ES-I3 (cell line): ENCODE measurements at regions not wholly inside any gene's neighbourhood (a gene's known extent, or its start where the extent isn't known, plus 50 kb on each side); places are given as distances from the start of the nearest gene placed in this dataset.

Experiments
- H3K36me3 ChIP-seq: 2 replicates; pipeline ENCODE4 v1.6.1; 2013; ENCODE audit warnings: mild to moderate bottlenecking, low read length, control low read depth, moderate library complexity; ENCODE audit not compliant: insufficient read depth
- H3K4me1 ChIP-seq: 2 replicates; pipeline ENCODE4 v1.6.1; 2013; ENCODE audit warnings: mild to moderate bottlenecking, control low read depth, low read length; ENCODE audit not compliant: insufficient read depth
- H3K9ac ChIP-seq: 2 replicates; pipeline ENCODE4 v1.6.1; 2013; ENCODE audit warnings: low read depth, mild to moderate bottlenecking, low read length, moderate library complexity
- H3K9me3 ChIP-seq: 2 replicates; pipeline ENCODE4 v1.6.1; 2013; ENCODE audit warnings: mild to moderate bottlenecking, low read length, moderate library complexity; ENCODE audit not compliant: control insufficient read depth, insufficient read depth

DNA sequence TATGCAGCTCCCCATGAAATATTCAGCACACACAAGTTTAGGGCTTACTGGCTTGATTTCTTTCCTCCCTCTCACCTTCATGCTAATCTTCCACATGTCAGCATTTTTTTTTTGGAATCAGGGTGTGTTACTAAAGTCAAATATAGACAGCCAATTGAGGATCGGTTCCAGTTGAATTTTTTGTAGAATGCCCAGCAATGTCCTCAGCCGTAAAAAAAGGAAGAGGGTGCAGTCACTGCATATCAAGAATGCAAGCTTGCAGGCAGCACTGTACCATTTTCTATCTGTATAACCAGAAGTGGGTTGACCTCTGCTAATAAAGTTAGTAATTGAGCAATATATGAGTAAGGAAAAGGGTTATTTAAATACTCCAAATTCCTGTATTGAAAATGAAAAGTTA is 51.4 kb upstream of the CHMP2B start:
- Histone ChIP-seq H3K36me3 (no peaks in the 10 kb centered on the region), H3K9me3 (no peaks in the 10 kb centered on the region), H3K9ac (no peak overlapping the region), H3K4me1 (no peaks in the 10 kb centered on the region)

- H3K36me3 ChIP-seq, result no peaks in the 10 kb centered on the region
- H3K9ac ChIP-seq, result no peak overlapping the region
- no peaks in the 10 kb centered on the region for H3K4me1 ChIP-seq
- H3K9me3 ChIP-seq, result no peaks in the 10 kb centered on the region
Observed at GRCh38 chr3:87173776-87174175, 53.3 kb upstream of the CHMP2B start.

- Histone ChIP-seq H3K4me1 (no peaks in the 10 kb centered on the region), H3K9me3 (no peaks in the 10 kb centered on the region), H3K9ac (no peak overlapping the region), H3K36me3 (no peaks in the 10 kb centered on the region)
Observed at GRCh38 chr3:87173071-87173470, 54.0 kb upstream of the CHMP2B start.

DNA sequence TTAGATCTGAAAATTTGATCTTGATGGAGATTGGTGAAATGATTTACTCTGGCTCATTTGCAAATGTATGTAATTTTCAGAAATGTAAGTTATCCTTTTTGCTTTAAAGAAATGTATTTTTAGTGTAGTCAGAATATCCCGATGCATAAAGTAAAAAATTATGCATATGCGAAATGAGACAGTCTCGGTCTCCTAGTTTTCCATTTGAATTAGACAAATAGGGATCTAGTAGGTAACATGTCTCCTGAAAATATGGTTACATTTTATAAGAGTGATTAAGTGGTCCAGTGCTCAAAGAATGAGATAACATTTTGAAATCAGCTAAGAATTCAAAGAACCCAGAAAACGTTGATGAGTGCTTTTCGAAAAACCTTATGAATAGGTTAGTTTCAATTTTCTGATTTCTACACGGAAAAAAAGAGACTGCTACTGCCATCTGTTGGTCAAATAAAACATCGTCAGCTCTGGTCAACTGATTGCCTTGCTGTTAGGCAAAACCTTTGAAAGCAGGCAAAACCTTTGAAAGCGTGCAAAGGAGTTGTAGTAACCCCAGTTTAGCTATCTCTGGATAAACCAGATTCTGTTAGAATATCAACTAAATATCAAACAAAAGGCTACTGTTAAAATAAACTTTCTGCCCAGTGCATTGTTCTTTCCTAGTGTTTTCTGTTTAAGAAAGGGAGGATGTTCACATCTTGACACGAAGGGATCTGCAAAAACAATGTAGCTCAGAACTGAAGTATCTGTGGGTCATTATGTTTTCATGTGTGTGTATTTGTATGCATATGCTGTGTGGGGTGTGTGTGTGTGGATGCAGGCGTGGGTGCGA is 59.3 kb upstream of the CHMP2B start:
- Histone ChIP-seq H3K36me3 (no peaks in the 10 kb centered on the region), H3K9me3 (no peaks in the 10 kb centered on the region), H3K4me1 (no peaks in the 10 kb centered on the region), H3K9ac (no peak overlapping the region)

GRCh38 chr3:87164245-87164644 is 62.9 kb upstream of the CHMP2B start:
- Histone ChIP-seq H3K9me3 (no peaks in the 10 kb centered on the region), H3K36me3 (no peaks in the 10 kb centered on the region), H3K4me1 (0 out of 2 replicates have a peak, but pooled peaks cover 5% of the 10 kb centered on the region), H3K9ac (no peak overlapping the region)

DNA sequence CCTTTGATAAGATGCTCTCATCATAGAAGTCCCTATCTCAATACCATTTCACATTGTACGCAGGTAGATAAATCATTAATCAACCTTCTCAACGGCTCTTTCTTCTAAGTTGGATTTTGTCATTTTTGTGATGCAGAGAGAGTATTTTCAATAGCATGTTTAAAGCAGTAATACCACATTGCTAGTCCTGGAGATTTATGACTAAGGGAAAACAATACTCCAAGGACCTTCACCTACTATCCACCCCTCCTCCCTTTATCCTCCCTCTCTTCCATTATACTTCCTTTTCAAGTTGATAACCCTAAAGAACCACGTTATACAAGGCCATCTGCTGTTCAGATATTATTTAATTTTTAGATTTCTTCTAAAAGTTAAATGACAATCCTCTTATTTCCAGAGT is 65.3 kb upstream of the CHMP2B start:
- Histone ChIP-seq H3K36me3 (no peaks in the 10 kb centered on the region), H3K9me3 (no peaks in the 10 kb centered on the region; the same call in 1 of the 2 replicates), H3K4me1 (0 out of 2 replicates have a peak, but pooled peaks cover 5% of the 10 kb centered on the region), H3K9ac (no peak overlapping the region)

DNA sequence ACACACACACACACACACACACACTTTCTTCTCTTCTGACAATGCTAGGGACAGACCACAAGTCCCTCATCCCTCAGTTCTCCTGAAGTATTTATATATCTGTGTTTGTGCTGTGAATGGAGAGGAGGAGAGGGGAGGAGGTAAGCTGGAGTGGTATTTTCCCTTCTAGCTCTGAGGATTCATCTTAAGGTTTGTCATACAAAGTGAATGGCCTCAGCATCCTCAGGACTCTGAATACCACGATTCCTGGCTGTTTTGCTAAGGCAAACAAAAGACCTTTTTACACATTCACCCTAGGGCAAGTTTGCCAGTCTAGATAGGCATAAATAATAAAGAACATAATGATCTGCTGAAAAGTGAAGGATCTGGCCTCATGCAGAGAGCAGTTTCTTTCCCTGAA is 65.7 kb upstream of the CHMP2B start:
- no peak overlapping the region for H3K9ac ChIP-seq
- H3K36me3 ChIP-seq, result no peaks in the 10 kb centered on the region
- H3K9me3 ChIP-seq, result no peaks in the 10 kb centered on the region; the same call in 1 of the 2 replicates
- H3K4me1 ChIP-seq, result 0 out of 2 replicates have a peak, but pooled peaks cover 5% of the 10 kb centered on the region

- Histone ChIP-seq H3K9ac (no peak overlapping the region), H3K36me3 (no peaks in the 10 kb centered on the region), H3K9me3 (no peaks in the 10 kb centered on the region; the same call in 1 of the 2 replicates), H3K4me1 (0 out of 2 replicates have a peak, but pooled peaks cover 5% of the 10 kb centered on the region)
Observed at GRCh38 chr3:87161013-87161412, 66.1 kb upstream of the CHMP2B start.

DNA sequence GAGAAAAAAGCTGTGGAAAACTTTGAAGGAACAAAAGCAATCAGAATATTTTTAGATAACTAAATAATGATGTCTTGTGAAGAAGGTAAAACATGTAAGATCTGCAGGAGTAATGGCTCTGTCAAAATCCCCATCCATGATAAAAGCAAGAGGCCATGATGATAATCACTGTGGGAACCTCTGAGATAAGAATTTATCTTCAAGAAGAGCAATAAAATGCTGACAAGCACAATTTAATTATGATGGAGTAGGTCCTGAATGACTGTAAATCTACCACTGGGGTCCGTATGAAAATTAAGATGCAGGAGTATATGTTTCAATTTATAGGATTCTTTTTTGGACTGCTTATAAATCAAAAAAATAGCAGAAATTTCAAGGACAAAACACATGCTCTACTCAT is 68.3 kb upstream of the CHMP2B start:
- Histone ChIP-seq H3K9ac (no peak overlapping the region), H3K9me3 (no peaks in the 10 kb centered on the region; the same call in 1 of the 2 replicates), H3K36me3 (no peaks in the 10 kb centered on the region), H3K4me1 (0 out of 2 replicates have a peak, but pooled peaks cover 5% of the 10 kb centered on the region)

GRCh38 chr3:87148020-87148419 is 79.1 kb upstream of the CHMP2B start:
- H3K9me3 ChIP-seq, result no peaks in the 10 kb centered on the region; the same call in 1 of the 2 replicates
- no peak overlapping the region for H3K9ac ChIP-seq
- no peaks in the 10 kb centered on the region for H3K4me1 ChIP-seq
- no peaks in the 10 kb centered on the region for H3K36me3 ChIP-seq

DNA sequence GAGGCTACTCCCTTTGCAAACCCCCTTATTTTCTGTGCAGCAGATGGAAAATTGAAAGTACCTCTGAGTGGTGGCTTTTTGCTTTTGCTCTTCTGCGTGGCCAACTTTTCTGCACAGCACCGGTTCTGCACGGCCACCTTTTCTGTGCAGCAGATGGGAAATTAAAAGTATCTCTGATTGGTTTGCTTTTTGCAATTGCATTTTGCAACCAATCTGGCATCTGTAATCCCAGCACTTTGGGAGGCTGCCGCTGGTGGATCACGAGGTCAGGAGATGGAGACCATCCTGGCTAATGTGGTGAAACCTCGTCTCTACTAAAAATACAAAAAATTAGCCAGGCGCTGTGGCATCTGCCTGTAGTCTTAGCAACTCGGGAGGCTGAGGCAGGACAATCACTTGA is 79.5 kb upstream of the CHMP2B start:
- no peaks in the 10 kb centered on the region; the same call in 1 of the 2 replicates for H3K9me3 ChIP-seq
- no peaks in the 10 kb centered on the region for H3K36me3 ChIP-seq
- no peak overlapping the region for H3K9ac ChIP-seq
- no peaks in the 10 kb centered on the region for H3K4me1 ChIP-seq

- Histone ChIP-seq H3K9ac (no peak overlapping the region), H3K36me3 (no peaks in the 10 kb centered on the region), H3K9me3 (peaks cover 4% of the 10 kb centered on the region), H3K4me1 (no peaks in the 10 kb centered on the region)
Observed at GRCh38 chr3:87145553-87145952, 81.6 kb upstream of the CHMP2B start.

- Histone ChIP-seq H3K9me3 (peaks cover 8% of the 10 kb centered on the region; the same call in 1 of the 2 replicates), H3K4me1 (no peaks in the 10 kb centered on the region), H3K36me3 (no peaks in the 10 kb centered on the region), H3K9ac (no peak overlapping the region)
Observed at GRCh38 chr3:87136066-87136596, 91.0 kb upstream of the CHMP2B start.

DNA sequence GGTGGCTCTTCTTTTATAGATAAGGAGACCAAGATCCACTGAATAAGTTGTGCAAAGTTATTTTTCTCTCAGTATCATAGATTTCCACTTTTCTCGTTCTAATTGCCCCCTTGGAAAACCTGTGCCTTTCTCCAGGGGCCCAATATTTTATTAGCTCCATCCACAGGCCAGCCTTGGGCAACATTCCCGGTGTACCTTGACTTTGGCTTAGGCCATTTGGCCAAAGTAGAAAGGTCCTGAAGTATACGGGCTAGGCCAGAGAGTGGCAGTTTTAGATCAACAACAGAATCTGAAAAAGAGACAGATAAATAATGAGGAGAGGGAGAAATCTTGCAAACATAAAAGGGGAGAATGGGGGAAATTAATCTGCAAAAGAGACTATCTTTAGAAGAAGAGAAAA is 91.7 kb upstream of the CHMP2B start:
- Histone ChIP-seq H3K36me3 (no peaks in the 10 kb centered on the region), H3K9ac (no peak overlapping the region), H3K9me3 (peaks cover 5% of the 10 kb centered on the region; the same call in 1 of the 2 replicates), H3K4me1 (no peaks in the 10 kb centered on the region)

- Histone ChIP-seq H3K4me1 (no peaks in the 10 kb centered on the region), H3K36me3 (no peaks in the 10 kb centered on the region), H3K9ac (no peak overlapping the region), H3K9me3 (no peaks in the 10 kb centered on the region)
Observed at GRCh38 chr3:87132801-87133200, 94.3 kb upstream of the CHMP2B start.
